Activated T-cell treated with anti-CD3 and anti-CD28 coated beads for 24 hours (primary cell): ENCODE measurements at regions not wholly inside any gene's neighbourhood (a gene's known extent, or its start where the extent isn't known, plus 50 kb on each side); places are given as distances from the start of the nearest gene placed in this dataset.

Experiments used
- DNase-seq: peaks from one replicate; pipeline ENCODE4 v3.0.0-alpha.2; 2020; ENCODE audit warnings: low read depth

DNA sequence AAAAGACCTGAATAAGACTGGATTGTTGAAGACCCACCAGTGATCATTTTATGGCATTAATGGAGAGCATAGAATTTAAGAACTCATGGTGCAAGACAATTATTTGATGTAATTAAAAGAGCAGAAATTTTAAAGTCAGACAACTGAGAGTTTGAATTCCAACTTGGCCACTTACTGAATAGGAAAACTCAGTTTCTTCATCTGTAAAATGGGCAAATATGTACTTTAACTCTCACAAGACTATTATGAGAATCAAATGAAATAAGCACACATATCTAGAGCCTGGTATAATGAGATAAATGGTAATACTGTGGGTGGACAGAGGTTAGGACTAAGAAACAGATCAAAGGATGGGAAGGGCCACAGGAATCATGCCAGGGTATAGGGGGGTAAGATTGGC, 88.0 kb downstream of the SOX9 start:
- DNase-seq, result no peak

- no peak for DNase-seq
Measured at GRCh38 chr17:72212041-72212440, 91.2 kb downstream of the SOX9 start.

- no peak for DNase-seq
Measured at GRCh38 chr17:72215490-72215889, 94.7 kb downstream of the SOX9 start.

GRCh38 chr17:72215928-72216327, 95.1 kb downstream of the SOX9 start:
- DNase-seq, result no peak

GRCh38 chr17:72219137-72219823, 98.5 kb downstream of the SOX9 start:
- no peak for DNase-seq

GRCh38 chr17:72219824-72220493, 99.1 kb downstream of the SOX9 start:
- DNase-seq, result no peak

- no peak for DNase-seq
Measured at GRCh38 chr17:72222661-72223380, 102.0 kb downstream of the SOX9 start.

DNA sequence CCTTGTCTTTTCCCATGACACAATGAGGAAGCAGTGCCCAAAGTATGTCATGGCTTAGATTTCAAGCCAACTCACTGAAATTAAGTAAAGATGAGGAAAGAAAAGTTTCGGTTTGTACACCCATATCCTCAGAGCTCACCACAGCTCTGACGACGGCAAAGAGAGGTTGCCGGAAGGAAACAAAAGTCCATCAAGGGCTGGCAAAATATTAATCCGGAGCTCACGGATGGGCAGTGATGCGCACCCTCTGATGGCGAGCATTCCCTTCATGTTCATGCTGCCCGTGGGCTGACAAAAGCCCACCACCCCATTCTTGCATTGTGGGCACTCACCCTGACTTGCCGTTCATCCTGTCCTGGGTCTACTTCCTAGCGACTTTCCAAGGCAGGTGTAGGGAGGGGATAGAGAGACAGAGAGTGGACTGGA, 103.1 kb downstream of the SOX9 start:
- DNase-seq, result no peak

- no peak for DNase-seq
Measured at GRCh38 chr17:72226322-72226721, 105.5 kb downstream of the SOX9 start.

DNA sequence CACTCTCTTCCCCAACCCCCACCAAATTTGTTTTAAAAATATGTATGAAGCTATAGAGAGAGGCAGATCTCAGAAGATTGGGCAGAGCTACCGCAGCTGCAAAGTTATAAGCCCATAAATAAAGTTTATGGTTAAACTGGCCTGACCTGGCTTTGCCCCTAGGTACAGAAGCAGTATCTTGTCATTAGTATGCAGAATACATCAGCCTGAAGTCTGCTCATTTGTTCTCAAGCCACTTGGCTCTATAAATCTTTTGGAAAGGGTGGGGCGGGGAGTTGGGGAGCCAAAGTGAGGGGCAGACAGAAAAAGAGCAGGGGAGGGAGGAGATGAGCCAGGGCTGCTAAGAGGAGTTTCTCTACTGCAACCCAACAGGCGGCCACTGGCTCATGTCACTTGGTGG, 113.2 kb downstream of the SOX9 start:
- DNase-seq, result no peak

- DNase-seq, result no peak
Measured at GRCh38 chr17:72234985-72235384, 114.2 kb downstream of the SOX9 start.

- no peak for DNase-seq
Measured at GRCh38 chr17:72236980-72237633, 116.3 kb downstream of the SOX9 start.

DNA sequence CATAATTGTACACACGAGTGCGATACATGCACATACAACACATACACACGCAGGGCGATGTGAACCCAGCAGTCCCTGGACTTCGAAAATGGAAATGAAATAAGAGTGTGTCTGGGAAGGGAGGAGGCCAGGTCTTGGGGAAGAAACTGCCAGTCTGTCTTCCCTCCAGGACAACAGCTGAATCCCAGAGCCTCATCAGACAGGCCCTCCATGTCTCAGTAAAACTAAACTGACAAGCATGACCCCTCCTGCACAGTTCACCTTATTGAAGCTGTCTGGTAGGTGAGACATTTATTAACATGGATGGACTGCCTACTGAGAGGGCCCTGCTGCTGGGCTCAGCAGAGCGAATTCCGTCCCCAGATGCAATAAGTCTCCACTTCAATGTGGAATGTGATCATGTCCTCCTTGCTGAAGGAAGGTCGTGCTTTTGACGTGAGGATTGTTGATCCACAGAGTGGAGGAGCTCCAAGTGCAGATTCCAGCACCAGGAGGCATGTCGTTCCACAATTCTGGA, 117.4 kb downstream of the SOX9 start:
- DNase-seq, result no peak

- DNase-seq, result no peak
Measured at GRCh38 chr17:72239548-72239947, 118.7 kb downstream of the SOX9 start.

- no peak for DNase-seq
Measured at GRCh38 chr17:72240333-72240732, 119.5 kb downstream of the SOX9 start.

DNA sequence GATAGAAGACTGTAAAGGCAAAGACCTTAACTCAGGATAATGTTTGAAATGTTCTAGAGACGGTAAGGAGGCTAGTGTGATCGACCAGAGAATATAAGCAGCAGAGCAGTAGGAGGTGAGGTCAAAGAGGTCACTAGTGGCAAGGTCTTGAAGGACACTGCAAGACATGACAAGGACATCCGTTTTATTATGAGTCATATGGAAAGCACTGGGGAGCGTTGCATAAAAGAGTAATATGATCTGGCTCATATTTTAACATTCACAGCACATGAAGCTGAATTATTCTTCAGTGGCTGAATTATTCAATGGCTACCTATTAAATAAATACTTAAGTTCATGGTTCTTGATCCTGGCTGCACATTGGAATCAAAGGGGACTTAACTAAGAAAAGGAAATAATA, 123.7 kb downstream of the SOX9 start:
- DNase-seq, result no peak

GRCh38 chr17:72244956-72245355, 124.1 kb downstream of the SOX9 start:
- no peak for DNase-seq

GRCh38 chr17:72249441-72249840, 128.6 kb downstream of the SOX9 start:
- no peak for DNase-seq

- DNase-seq, result no peak
Measured at GRCh38 chr17:72250206-72250605, 129.4 kb downstream of the SOX9 start.

DNA sequence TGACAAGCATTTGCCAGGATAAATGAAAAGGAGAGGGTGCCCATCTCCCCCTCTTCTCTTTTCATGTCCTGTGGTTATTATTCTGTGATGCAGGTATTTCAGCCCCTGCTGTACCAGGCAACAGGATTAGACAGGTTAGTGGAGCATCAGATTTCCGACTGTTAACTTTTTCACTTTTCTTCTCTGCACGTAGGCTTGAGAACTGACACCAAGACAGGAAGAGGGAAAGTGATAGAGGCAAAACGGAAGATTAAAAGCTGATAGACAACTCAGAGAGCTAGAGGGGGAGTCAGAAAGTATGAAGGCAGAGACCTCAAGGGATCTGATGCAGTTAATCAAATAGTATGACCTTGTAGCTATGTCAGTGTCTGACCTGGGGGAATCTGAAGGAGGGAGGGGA, 132.8 kb downstream of the SOX9 start:
- DNase-seq, result no peak

DNA sequence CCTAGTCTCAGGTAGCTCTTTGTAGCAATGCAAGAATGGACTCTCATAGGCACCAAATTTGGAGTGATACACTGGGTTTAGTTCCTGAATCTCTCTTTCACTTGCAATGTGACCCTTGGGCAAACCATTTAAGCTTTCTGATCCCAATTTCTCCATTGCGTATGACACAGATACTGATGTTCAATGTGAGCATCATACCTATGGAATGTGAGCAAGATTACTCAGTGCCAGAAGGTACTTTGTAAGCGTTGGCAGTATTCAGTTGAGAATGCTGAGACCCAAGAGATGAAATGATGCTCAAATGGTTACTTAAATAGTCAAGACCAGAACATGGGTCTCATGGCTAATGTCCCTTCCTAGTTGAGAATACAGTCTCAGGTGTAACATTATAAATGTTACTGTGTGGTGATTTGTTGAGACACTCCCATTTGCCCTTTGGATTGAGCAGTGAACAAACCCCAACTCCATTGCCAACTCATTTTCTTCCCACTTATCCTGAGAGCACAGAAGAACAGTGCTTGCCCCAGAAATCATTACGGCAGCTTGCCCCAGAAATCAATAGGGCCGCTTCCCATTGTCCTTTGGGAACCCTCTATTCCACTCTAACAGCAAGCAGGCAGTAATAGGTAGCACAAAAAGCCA, 134.1 kb downstream of the SOX9 start:
- DNase-seq, result no peak

DNA sequence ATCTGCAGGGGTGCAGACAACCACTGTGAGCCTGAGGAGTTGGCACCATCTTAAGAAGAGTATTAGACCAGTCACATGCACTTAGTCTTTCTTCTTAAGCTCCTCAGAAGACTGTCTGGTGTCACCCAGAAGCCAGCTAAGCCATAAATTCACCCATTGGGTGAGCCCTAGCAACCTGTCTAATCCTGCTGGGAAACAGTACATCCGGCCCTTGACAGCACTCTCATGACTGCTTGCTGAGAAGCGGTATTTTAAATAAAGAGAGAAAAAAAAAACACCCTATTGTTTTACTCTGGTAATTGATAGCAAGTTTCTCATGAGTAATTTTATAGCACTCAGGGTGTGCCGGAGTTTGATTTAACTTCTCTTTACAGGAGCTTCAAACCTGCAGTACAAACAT, 134.7 kb downstream of the SOX9 start:
- no peak for DNase-seq
